ENCODE measurements at regions not wholly inside any gene's neighbourhood (a gene's known extent, or its start where the extent isn't known, plus 50 kb on each side); places are given as distances from the start of the nearest gene placed in this dataset.

GRCh38 chr16:85193115-85193493, 80.8 kb upstream of the CIBAR2 start:
- H3K4me1 ChIP-seq (ENCODE audit: low read depth): peaks cover 21% of the 10 kb centered on the region
- H3K4me3 ChIP-seq: no peak overlapping the region
- no peaks in the 10 kb centered on the region for H3K9me3 ChIP-seq (ENCODE audit: low read depth)
- TF ChIP-seq CTCF (IDR thresholded peaks at IDR 0.05; ENCODE audit: low read depth, low read length): no peak
- DNase-seq (ENCODE audit: low read depth in 1 of 2, low spot score in 1 of 2): no peak
- no peak overlapping the region for H3K27ac ChIP-seq
- H3K36me3 ChIP-seq: no peaks in the 10 kb centered on the region
- H3K27me3 ChIP-seq: no peaks in the 10 kb centered on the region

GRCh38 chr16:85193876-85194275, 81.6 kb upstream of the CIBAR2 start:
- DNase-seq (ENCODE audit: low read depth in 1 of 2, low spot score in 1 of 2): no peak
- Histone ChIP-seq H3K9me3 (ENCODE audit: low read depth) (no peaks in the 10 kb centered on the region), H3K4me3 (no peak overlapping the region), H3K36me3 (no peaks in the 10 kb centered on the region), H3K27ac (no peak overlapping the region), H3K4me1 (ENCODE audit: low read depth) (peaks cover 27% of the 10 kb centered on the region), H3K27me3 (no peaks in the 10 kb centered on the region)
- no peak for TF ChIP-seq CTCF (IDR thresholded peaks at IDR 0.05; ENCODE audit: low read depth, low read length)

- Histone ChIP-seq H3K27ac (no peak overlapping the region), H3K36me3 (no peaks in the 10 kb centered on the region), H3K4me3 (no peak overlapping the region), H3K4me1 (ENCODE audit: low read depth) (peaks cover 32% of the 10 kb centered on the region), H3K9me3 (ENCODE audit: low read depth) (no peaks in the 10 kb centered on the region), H3K27me3 (no peaks in the 10 kb centered on the region)
- no peak for TF ChIP-seq CTCF (IDR thresholded peaks at IDR 0.05; ENCODE audit: low read depth, low read length)
- DNase-seq (ENCODE audit: low read depth in 1 of 2, low spot score in 1 of 2): no peak
These were observed 82.3 kb upstream of the CIBAR2 start for GRCh38 chr16:85194307-85195270.

- TF ChIP-seq CTCF (IDR thresholded peaks at IDR 0.05; ENCODE audit: low read depth, low read length): no peak
- peaks cover 39% of the 10 kb centered on the region for H3K4me1 ChIP-seq (ENCODE audit: low read depth)
These were observed 83.0 kb upstream of the CIBAR2 start for GRCh38 chr16:85195271-85195647.

GRCh38 chr16:85195900-85196772, 83.9 kb upstream of the CIBAR2 start:
- no peaks in the 10 kb centered on the region for H3K36me3 ChIP-seq
- peak overlapping the region; percentile 13 for H3K27ac ChIP-seq
- H3K9me3 ChIP-seq (ENCODE audit: low read depth): no peaks in the 10 kb centered on the region
- no peak for TF ChIP-seq CTCF (IDR thresholded peaks at IDR 0.05; ENCODE audit: low read depth, low read length)
- peaks cover 47% of the 10 kb centered on the region for H3K4me1 ChIP-seq (ENCODE audit: low read depth)
- DNase-seq (ENCODE audit: low read depth in 1 of 2, low spot score in 1 of 2): no peak
- H3K27me3 ChIP-seq: no peaks in the 10 kb centered on the region
- no peak overlapping the region for H3K4me3 ChIP-seq

More at GRCh38 chr16:85195271-85195647, 83.0 kb upstream of the CIBAR2 start:
- no peak for DNase-seq (ENCODE audit: low read depth in 1 of 2, low spot score in 1 of 2)
- H3K36me3 ChIP-seq: no peaks in the 10 kb centered on the region
- H3K4me3 ChIP-seq: no peak overlapping the region
- no peaks in the 10 kb centered on the region for H3K9me3 ChIP-seq (ENCODE audit: low read depth)
- H3K27ac ChIP-seq: no peak overlapping the region
- no peaks in the 10 kb centered on the region for H3K27me3 ChIP-seq
